PC-9 (cell line): ENCODE measurements at regions not wholly inside any gene's neighbourhood (a gene's known extent, or its start where the extent isn't known, plus 50 kb on each side); places are given as distances from the start of the nearest gene placed in this dataset.

ENCODE experiments used
- BruUV-seq: library from RNA; stranded (reverse); fragments of 400-500 nt; replicated peaks from 2 replicates; lab custom pipeline; 2021; lab: Mats Ljungman, UMichigan
- CTCF ChIA-PET: fragments of 300-600 bp; sonication (Branson Sonifier 250); formaldehyde crosslinking; loops from one replicate; lab custom pipeline; 2022; ENCODE audit warnings: antibody characterized with exemption; lab: Charles Lee
- POLR2A ChIA-PET: fragments of 300-600 bp; sonication (Branson Sonifier 250); formaldehyde crosslinking; loops from one replicate; lab custom pipeline; 2022; ENCODE audit warnings: antibody characterized with exemption; ENCODE audit not compliant: unreplicated experiment; lab: Charles Lee
- DNase-seq, 2 experiments: peaks; one replicate each; pipeline versions ENCODE4 v3.0.0 to v3.0.0-alpha.2; 2015 to 2022; ENCODE audit warnings: mixed read lengths in 1 of 2
- H2AFZ ChIP-seq: fragments of 200-600 bp; sonication (generic); 2 replicates; pipeline ENCODE4 v1.8.1; 2017; ENCODE audit warnings: antibody characterized with exemption
- H3F3A ChIP-seq: fragments of 200-600 bp; sonication (generic); 2 replicates; pipeline ENCODE4 v1.8.1; 2017; ENCODE audit warnings: antibody characterized with exemption, mild to moderate bottlenecking, low read depth; ENCODE audit not compliant: insufficient read depth
- H3K27ac ChIP-seq: fragments of 200-600 bp; sonication (generic); 2 replicates; pipeline ENCODE4 v1.6.1; 2016; ENCODE audit warnings: mixed run types
- H3K27me3 ChIP-seq: fragments of 200-600 bp; sonication (generic); 2 replicates; pipeline ENCODE4 v1.6.1; 2016; ENCODE audit warnings: low read depth, mixed run types; ENCODE audit not compliant: insufficient read depth
- H3K36me3 ChIP-seq: fragments of 200-600 bp; sonication (generic); 2 replicates; pipeline ENCODE4 v1.6.1; 2016; ENCODE audit warnings: low read depth, mixed run types
- H3K4me1 ChIP-seq: fragments of 200-600 bp; sonication (generic); replicated peaks from 2 replicates; pipeline ENCODE4 v1.6.1; 2016; ENCODE audit warnings: mixed run types; ENCODE audit not compliant: insufficient read depth
- H3K4me2 ChIP-seq: fragments of 200-600 bp; sonication (generic); 2 replicates; pipeline ENCODE4 v1.6.1; 2017; ENCODE audit warnings: mixed run types
- H3K4me3 ChIP-seq: fragments of 200-600 bp; sonication (generic); 2 replicates; pipeline ENCODE4 v1.6.1; 2016; ENCODE audit warnings: mixed run types
- H3K79me2 ChIP-seq: fragments of 200-600 bp; sonication (generic); 2 replicates; pipeline ENCODE4 v1.6.1; 2017; ENCODE audit warnings: low read depth, mixed run types
- H3K9me2 ChIP-seq: fragments of 200-600 bp; sonication (generic); 2 replicates; pipeline ENCODE4 v1.8.1; 2017; ENCODE audit warnings: mild to moderate bottlenecking; ENCODE audit not compliant: insufficient read depth
- H3K9me3 ChIP-seq: fragments of 200-600 bp; sonication (generic); 2 replicates; pipeline ENCODE4 v1.8.1; 2016; ENCODE audit warnings: low read depth; ENCODE audit not compliant: insufficient read depth
- H4K20me1 ChIP-seq: fragments of 200-600 bp; sonication (generic); 2 replicates; pipeline ENCODE4 v1.8.1; 2017; ENCODE audit not compliant: insufficient read depth
- EZH2 ChIP-seq: fragments of 200-600 bp; sonication (generic); IDR thresholded peaks from 2 replicates; pipeline ENCODE4 v1.8.0; 2017; ENCODE audit warnings: antibody characterized with exemption, low read depth
- intact Hi-C: fragments of 100-400 bp; cut with micrococcal nuclease; formaldehyde crosslinking; loops from one replicate; pipeline ENCODE4 v1.10.0; 2022; ENCODE audit not compliant: unreplicated experiment
- TF ChIP-seq, protein P1 (sequence below): fragments of 200-600 bp; sonication (generic); conservative IDR thresholded peaks from 2 replicates; pipeline ENCODE4 v1.6.1; 2017; ENCODE audit warnings: mixed run types, antibody characterized with exemption, mild to moderate bottlenecking, moderate library complexity

GRCh38 chr15:31486906-31487695, 160.5 kb downstream of the KLF13 start:
- Histone ChIP-seq H2AFZ (no peak overlapping the region), H3K9me3 (no peaks in the 10 kb centered on the region), H3K9me2 (no peaks in the 10 kb centered on the region), H3K36me3 (no peaks in the 10 kb centered on the region), H3K27me3 (no peaks in the 10 kb centered on the region; the same call in 1 of the 2 replicates), H3K27ac (no peak overlapping the region), H3K4me3 (no peak overlapping the region), H4K20me1 (no peaks in the 10 kb centered on the region), H3K4me1 (no peaks in the 10 kb centered on the region), H3F3A (no peaks in the 10 kb centered on the region), H3K4me2 (no peak overlapping the region), H3K79me2 (no peaks in the 10 kb centered on the region)
- POLR2A ChIA-PET = no interaction called here
- no peak for TF ChIP-seq EZH2
- TF ChIP-seq, protein P1, sequence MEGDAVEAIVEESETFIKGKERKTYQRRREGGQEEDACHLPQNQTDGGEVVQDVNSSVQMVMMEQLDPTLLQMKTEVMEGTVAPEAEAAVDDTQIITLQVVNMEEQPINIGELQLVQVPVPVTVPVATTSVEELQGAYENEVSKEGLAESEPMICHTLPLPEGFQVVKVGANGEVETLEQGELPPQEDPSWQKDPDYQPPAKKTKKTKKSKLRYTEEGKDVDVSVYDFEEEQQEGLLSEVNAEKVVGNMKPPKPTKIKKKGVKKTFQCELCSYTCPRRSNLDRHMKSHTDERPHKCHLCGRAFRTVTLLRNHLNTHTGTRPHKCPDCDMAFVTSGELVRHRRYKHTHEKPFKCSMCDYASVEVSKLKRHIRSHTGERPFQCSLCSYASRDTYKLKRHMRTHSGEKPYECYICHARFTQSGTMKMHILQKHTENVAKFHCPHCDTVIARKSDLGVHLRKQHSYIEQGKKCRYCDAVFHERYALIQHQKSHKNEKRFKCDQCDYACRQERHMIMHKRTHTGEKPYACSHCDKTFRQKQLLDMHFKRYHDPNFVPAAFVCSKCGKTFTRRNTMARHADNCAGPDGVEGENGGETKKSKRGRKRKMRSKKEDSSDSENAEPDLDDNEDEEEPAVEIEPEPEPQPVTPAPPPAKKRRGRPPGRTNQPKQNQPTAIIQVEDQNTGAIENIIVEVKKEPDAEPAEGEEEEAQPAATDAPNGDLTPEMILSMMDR = no peak
- DNase-seq = no peak
- CTCF ChIA-PET = interaction anchor here (0.5 kb wide), 1 partner anchor 118 kb away, joined by 8 read pairs; no protein-coding TSS in a partner anchor
- BruUV-seq = no TSS peak
- intact Hi-C loops = loop anchor here (5.0 kb wide), 1 partner anchor 595 kb away; no protein-coding TSS in a partner anchor

GRCh38 chr15:31487811-31488436, 161.3 kb downstream of the KLF13 start:
- H3K36me3 ChIP-seq = no peaks in the 10 kb centered on the region
- H3K79me2 ChIP-seq = no peaks in the 10 kb centered on the region
- no peaks in the 10 kb centered on the region; the same call in 1 of the 2 replicates for H3K27me3 ChIP-seq
- H3F3A ChIP-seq = no peaks in the 10 kb centered on the region
- BruUV-seq = no TSS peak
- H2AFZ ChIP-seq = no peak overlapping the region
- TF ChIP-seq, protein P1 = no peak
- TF ChIP-seq EZH2 = no peak
- H3K27ac ChIP-seq = no peak overlapping the region
- no peaks in the 10 kb centered on the region for H4K20me1 ChIP-seq
- H3K4me2 ChIP-seq = no peak overlapping the region
- no peaks in the 10 kb centered on the region for H3K4me1 ChIP-seq
- H3K4me3 ChIP-seq = no peak overlapping the region
- intact Hi-C loops = loop anchor here (2.0 to 5.0 kb wide), 2 partner anchors 285 to 596 kb away; no protein-coding TSS in a partner anchor
- ChIA-PET CTCF (no interaction called here), POLR2A (interaction anchor here (0.6 kb wide), 1 partner anchor 327 kb away, joined by 3 read pairs; no protein-coding TSS in a partner anchor)
- no peak for DNase-seq
- no peaks in the 10 kb centered on the region for H3K9me2 ChIP-seq
- H3K9me3 ChIP-seq = no peaks in the 10 kb centered on the region

DNA sequence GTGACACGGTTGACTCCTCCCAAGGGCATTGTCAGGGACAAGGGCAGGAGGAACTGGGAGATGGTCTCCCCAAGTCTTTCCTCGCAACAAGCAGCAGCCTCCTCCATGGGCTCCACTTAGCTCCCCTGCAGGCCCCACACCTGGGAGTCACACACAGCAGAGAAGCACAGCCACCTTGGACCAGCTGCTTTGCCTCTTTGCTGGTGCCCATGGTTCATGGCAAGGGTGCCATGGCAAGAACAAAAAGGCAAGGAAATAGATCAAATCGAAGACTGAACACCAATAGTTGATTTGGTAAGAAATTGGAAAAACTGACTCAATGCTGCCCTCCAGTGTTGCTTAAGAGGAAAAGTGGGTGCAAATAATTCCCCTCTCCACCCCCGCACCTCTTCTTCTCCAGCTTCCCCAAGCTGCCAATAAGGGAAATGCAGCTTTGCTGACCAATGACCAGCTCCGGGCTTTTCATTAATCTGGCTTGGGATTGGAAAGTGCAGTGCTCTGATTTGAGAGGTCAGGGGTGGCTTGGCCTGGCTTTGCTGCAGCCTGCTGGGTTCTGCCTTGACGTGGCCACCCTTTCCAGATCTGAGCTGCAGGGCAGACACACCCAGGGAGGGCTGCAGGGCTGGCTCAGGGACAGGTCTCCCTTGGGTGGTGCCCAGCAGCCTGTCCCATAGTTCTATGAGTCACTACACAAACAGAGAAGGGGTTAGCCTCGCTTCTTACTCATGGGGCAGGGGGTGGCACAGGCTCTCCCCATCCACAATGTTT, 162.0 kb downstream of the KLF13 start:
- no peaks in the 10 kb centered on the region for H3K9me2 ChIP-seq
- no peaks in the 10 kb centered on the region for H3K4me1 ChIP-seq
- no peak overlapping the region for H2AFZ ChIP-seq
- H3K4me2 ChIP-seq = no peak overlapping the region
- H3K27ac ChIP-seq = no peak overlapping the region
- DNase-seq = peak in 1 of 2 experiments; percentile 14
- TF ChIP-seq EZH2 = no peak
- TF ChIP-seq, protein P1 = peak; percentile 55
- intact Hi-C loops = loop anchor here (2.0 to 5.0 kb wide), 2 partner anchors 286 to 596 kb away; no protein-coding TSS in a partner anchor
- H3K36me3 ChIP-seq = no peaks in the 10 kb centered on the region
- no peak overlapping the region for H3K4me3 ChIP-seq
- H3K79me2 ChIP-seq = no peaks in the 10 kb centered on the region
- H3K27me3 ChIP-seq = no peaks in the 10 kb centered on the region; the same call in 1 of the 2 replicates
- POLR2A ChIA-PET = interaction anchor here (0.6 kb wide), 1 partner anchor 326 kb away, joined by 3 read pairs; no protein-coding TSS in a partner anchor
- no peaks in the 10 kb centered on the region for H4K20me1 ChIP-seq
- no peaks in the 10 kb centered on the region for H3F3A ChIP-seq
- CTCF ChIA-PET = no interaction called here
- no TSS peak for BruUV-seq
- no peaks in the 10 kb centered on the region for H3K9me3 ChIP-seq
